NT2/D1 (cell line): ENCODE measurements at regions not wholly inside any gene's neighbourhood (a gene's known extent, or its start where the extent isn't known, plus 50 kb on each side); places are given as distances from the start of the nearest gene placed in this dataset.
"Not testable (repeated sequence)": the region's sequence is repeated elsewhere in the genome, so short reads cannot be mapped to it uniquely, and the experiment has no call there.

Experiments
- SUZ12 ChIP-seq: IDR thresholded peaks from 2 replicates; pipeline ENCODE4 v1.6.1; 2011; ENCODE audit not compliant: insufficient read length, insufficient read depth; ENCODE audit errors: extremely low read depth
- YY1 ChIP-seq: IDR thresholded peaks from 2 replicates; pipeline ENCODE4 v1.6.1; 2011; ENCODE audit not compliant: insufficient read length, insufficient read depth
- ZNF274 ChIP-seq: IDR thresholded peaks from 2 replicates; pipeline ENCODE4 v1.6.1; 2011; ENCODE audit warnings: mild to moderate bottlenecking, low read depth, low read length

GRCh38 chrX:117394506-117395070 lies 722.0 kb downstream of the KLHL13 start:
- not testable (repeated sequence) for TF ChIP-seq SUZ12, ZNF274, YY1
